K562 (cell line): ENCODE measurements at regions not wholly inside any gene's neighbourhood (a gene's known extent, or its start where the extent isn't known, plus 50 kb on each side); places are given as distances from the start of the nearest gene placed in this dataset.

ENCODE experiments used
- ATF3 ChIP-seq, 2 experiments: fragments of 450-650 bp in 1 of 2; sonication (generic) in 1 of 2; formaldehyde crosslinking in 1 of 2; IDR thresholded peaks in 1 of 2; conservative IDR thresholded peaks in 1 of 2; 2 replicates each; pipeline versions ENCODE4 v1.6.1 to v1.8.1; 2016 to 2023; ENCODE audit warnings: mild to moderate bottlenecking in 2 of 2, moderate library complexity in 2 of 2, inconsistent platforms in 1 of 2, missing genetic modification reagents in 1 of 2
- BHLHE40 ChIP-seq: IDR thresholded peaks from 2 replicates; pipeline ENCODE4 v1.6.1; 2011; ENCODE audit warnings: low read length, improper control_type of control experiment
- CUX1 ChIP-seq: fragments of 200-800 bp; sonication (Bioruptor generic); IDR thresholded peaks from 2 replicates; pipeline ENCODE4 v1.6.1; 2016; ENCODE audit warnings: missing genetic modification characterization, missing compliant biosample characterization
- FOXA3 ChIP-seq, 2 experiments: fragments of 450-650 bp in 1 of 2; sonication (generic) in 1 of 2; formaldehyde crosslinking; IDR thresholded peaks in 1 of 2; conservative IDR thresholded peaks in 1 of 2; 2 replicates each; pipeline versions ENCODE4 v1.4.0 to v1.8.0; 2020 to 2022; ENCODE audit warnings: mild to moderate bottlenecking in 2 of 2, missing genetic modification reagents in 1 of 2
- FOXJ3 ChIP-seq: sonication (generic); formaldehyde crosslinking; IDR thresholded peaks from 2 replicates; pipeline ENCODE4 v1.4.0; 2020; ENCODE audit warnings: mild to moderate bottlenecking, missing genetic modification reagents
- KDM1A ChIP-seq, 2 experiments: fragments of 450-650 bp; IDR thresholded peaks; 2 replicates each; pipeline ENCODE4 v1.6.1; 2016; ENCODE audit warnings: mild to moderate bottlenecking in 2 of 2
- KDM5B ChIP-seq: fragments of 200-600 bp; sonication (generic); IDR thresholded peaks from 2 replicates; pipeline ENCODE4 v1.6.1; 2012; ENCODE audit warnings: low read depth, mild to moderate bottlenecking, moderate library complexity, low read length, control low read depth, inconsistent platforms; ENCODE audit not compliant: insufficient replicate concordance
- MAZ ChIP-seq, 2 experiments: fragments of 450-650 bp in 1 of 2; sonication (generic) in 1 of 2; formaldehyde crosslinking; IDR thresholded peaks in 1 of 2; conservative IDR thresholded peaks in 1 of 2; 2 replicates each; pipeline versions ENCODE4 v1.4.0 to v1.5.0; 2020; ENCODE audit warnings: mild to moderate bottlenecking in 1 of 2, missing genetic modification reagents in 1 of 2
- MTA2 ChIP-seq: fragments of 450-650 bp; IDR thresholded peaks from 2 replicates; pipeline ENCODE4 v1.6.1; 2016; ENCODE audit warnings: low read depth
- NR2C1 ChIP-seq, 2 experiments: fragments of 450-650 bp; IDR thresholded peaks; 2 replicates each; pipeline ENCODE4 v1.6.1; 2017; ENCODE audit warnings: mild to moderate bottlenecking in 2 of 2, antibody characterized with exemption in 1 of 2, inconsistent platforms in 1 of 2, missing compliant biosample characterization in 1 of 2, missing genetic modification characterization in 1 of 2
- NR2C2 ChIP-seq, 2 experiments: fragments of 200-800 bp in 1 of 2; sonication (Bioruptor generic) in 1 of 2; sonication (generic) in 1 of 2; formaldehyde crosslinking in 1 of 2; IDR thresholded peaks; 2 replicates each; pipeline versions ENCODE4 v1.6.1 to v1.8.0; 2016 to 2022; ENCODE audit warnings: mild to moderate bottlenecking in 1 of 2, missing compliant biosample characterization in 1 of 2, missing genetic modification characterization in 1 of 2, missing genetic modification reagents in 1 of 2
- NR4A1 ChIP-seq, 2 experiments: fragments of 250-450 bp in 1 of 2; fragments of 450-650 bp in 1 of 2; sonication (Bioruptor Pico) in 1 of 2; IDR thresholded peaks; 2 replicates each; pipeline versions ENCODE4 v1.4.0 to v1.6.1; 2016 to 2020; ENCODE audit warnings: mild to moderate bottlenecking in 2 of 2, missing compliant biosample characterization in 1 of 2, missing genetic modification characterization in 1 of 2, moderate library complexity in 1 of 2
- SMAD3 ChIP-seq: fragments of 450-650 bp; formaldehyde crosslinking; conservative IDR thresholded peaks from 2 replicates; pipeline ENCODE4 v1.4.0; 2020; ENCODE audit warnings: mild to moderate bottlenecking
- TEAD4 ChIP-seq, 2 experiments: sonication (generic) in 1 of 2; formaldehyde crosslinking in 1 of 2; IDR thresholded peaks; 2 replicates each; pipeline versions ENCODE4 v1.6.1 to v1.8.0; 2012 to 2022; ENCODE audit warnings: borderline replicate concordance in 1 of 2, inconsistent platforms in 1 of 2, low read length in 1 of 2, mild to moderate bottlenecking in 1 of 2, missing genetic modification reagents in 1 of 2
- YBX1 ChIP-seq: fragments of 450-650 bp; IDR thresholded peaks from 2 replicates; pipeline ENCODE4 v1.7.1; 2016; ENCODE audit warnings: mild to moderate bottlenecking
- ZNF174 ChIP-seq: fragments of 250-450 bp; sonication (Bioruptor Pico); IDR thresholded peaks from 2 replicates; pipeline ENCODE4 v1.4.0; 2020; ENCODE audit warnings: mild to moderate bottlenecking
- ZNF398 ChIP-seq: fragments of 250-450 bp; sonication (Bioruptor Pico); IDR thresholded peaks from 2 replicates; pipeline ENCODE4 v1.8.0; 2021; ENCODE audit warnings: moderate library complexity, mild to moderate bottlenecking, inconsistent platforms

- no peak for TF ChIP-seq NR2C1 (IDR thresholded peaks at IDR 0.05)
- TF ChIP-seq NR2C1 (tag; IDR thresholded peaks at IDR 0.05): peak; percentile 54
- TF ChIP-seq NR4A1 (CRISPR knock-in tag; IDR thresholded peaks at IDR 0.05): no peak
- TF ChIP-seq NR4A1 (tag; IDR thresholded peaks at IDR 0.05): no peak
- no peak for TF ChIP-seq MTA2
- no peak for TF ChIP-seq FOXJ3
- no peak for TF ChIP-seq FOXA3 (CRISPR knock-in tag; conservative IDR thresholded peaks at IDR 0.05 in 1 of 2, IDR thresholded peaks at IDR 0.05 in 1 of 2)
- no peak for TF ChIP-seq ZNF174 (CRISPR knock-in tag)
- peak; percentile 30 for TF ChIP-seq KDM5B
- TF ChIP-seq NR2C2 (CRISPR knock-in tag; IDR thresholded peaks at IDR 0.05): no peak
- peak; percentile 48 for TF ChIP-seq NR2C2 (tag; IDR thresholded peaks at IDR 0.05)
- 0 out of 4 replicates have a peak, but pooled peaks of 1 of the 2 experiments have one; percentile 27 for TF ChIP-seq KDM1A (IDR thresholded peaks at IDR 0.05)
- no peak for TF ChIP-seq ZNF398 (CRISPR knock-in tag)
- TF ChIP-seq SMAD3 (CRISPR knock-in tag): no peak
- TF ChIP-seq CUX1 (CRISPR knock-in tag): no peak
- 0 out of 4 replicates have a peak, but pooled peaks of 1 of the 2 experiments have one; percentile 14 for TF ChIP-seq MAZ (CRISPR knock-in tag; conservative IDR thresholded peaks at IDR 0.05 in 1 of 2, IDR thresholded peaks at IDR 0.05 in 1 of 2)
- no peak for TF ChIP-seq TEAD4 (IDR thresholded peaks at IDR 0.05; ENCODE audit: low read length)
- TF ChIP-seq TEAD4 (CRISPR knock-in tag; IDR thresholded peaks at IDR 0.05; ENCODE audit: borderline replicate concordance): no peak
- TF ChIP-seq BHLHE40: no peak
- TF ChIP-seq YBX1: no peak
- TF ChIP-seq ATF3 (IDR thresholded peaks at IDR 0.05): peak; percentile 86
- no peak for TF ChIP-seq ATF3 (CRISPR knock-in tag; conservative IDR thresholded peaks at IDR 0.05)
Measured at GRCh38 chr12:127146991-127147718, 1119.8 kb upstream of the TMEM132C start (continued).
